Eye (tissue), 1 donor: ENCODE measurements at regions not wholly inside any gene's neighbourhood (a gene's known extent, or its start where the extent isn't known, plus 50 kb on each side); places are given as distances from the start of the nearest gene placed in this dataset.
"Not testable (repeated sequence)": the region's sequence is repeated elsewhere in the genome, so short reads cannot be mapped to it uniquely, and the experiment has no call there.

Source experiments
- DNase-seq: peaks from one replicate; pipeline ENCODE4 v3.0.0-alpha.2; 2015

DNA sequence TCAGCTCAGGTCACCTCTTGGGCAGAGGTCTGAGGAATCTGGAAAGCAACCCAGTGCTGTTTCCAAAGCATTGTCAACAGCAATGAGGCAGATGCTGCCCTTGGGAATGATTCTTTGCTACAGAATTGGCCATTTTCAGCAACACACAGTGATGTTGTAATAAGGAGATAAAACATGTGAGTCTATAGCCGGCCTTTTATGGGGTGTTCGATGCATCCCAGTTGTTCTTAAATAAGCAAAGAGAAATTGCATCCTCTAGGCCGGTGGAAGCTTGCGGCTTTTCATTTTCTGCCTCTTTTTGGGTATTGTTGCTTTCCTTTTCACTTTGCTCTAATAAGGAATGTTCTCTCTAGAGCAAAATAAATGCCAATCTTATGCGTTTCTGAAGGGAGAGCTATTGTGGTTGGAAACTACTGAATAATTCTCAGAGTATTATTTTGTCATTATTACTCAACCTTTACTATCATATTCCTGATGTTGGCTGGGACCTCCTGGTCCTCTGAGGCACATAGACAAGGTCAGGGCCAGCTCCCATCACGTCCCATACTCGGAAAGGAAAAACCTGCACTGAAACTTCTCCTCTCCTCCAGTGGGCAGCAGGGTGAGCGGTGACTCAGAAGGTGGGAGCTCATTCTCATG lies 214.2 kb downstream of the CDH26 start:
- DNase-seq: no peak

DNA sequence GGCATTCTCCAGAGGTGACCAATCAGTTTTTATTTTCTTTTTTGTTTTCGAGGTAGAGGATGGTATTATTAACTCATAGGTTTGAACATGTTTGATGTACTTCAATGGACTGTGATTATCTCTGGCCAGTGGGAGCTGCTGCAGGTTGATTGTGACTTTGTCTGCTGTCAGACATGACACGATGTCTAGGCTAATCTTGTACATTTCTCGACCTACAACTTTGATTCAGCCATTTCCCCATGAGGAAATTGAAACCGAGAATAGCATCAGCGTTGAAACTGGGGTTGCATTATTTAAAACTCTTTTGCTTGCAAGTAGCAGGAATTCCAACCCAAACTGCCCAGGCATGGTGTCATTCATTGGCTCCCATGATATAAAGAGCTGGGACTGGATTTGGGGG lies 218.9 kb downstream of the CDH26 start:
- DNase-seq: no peak

DNA sequence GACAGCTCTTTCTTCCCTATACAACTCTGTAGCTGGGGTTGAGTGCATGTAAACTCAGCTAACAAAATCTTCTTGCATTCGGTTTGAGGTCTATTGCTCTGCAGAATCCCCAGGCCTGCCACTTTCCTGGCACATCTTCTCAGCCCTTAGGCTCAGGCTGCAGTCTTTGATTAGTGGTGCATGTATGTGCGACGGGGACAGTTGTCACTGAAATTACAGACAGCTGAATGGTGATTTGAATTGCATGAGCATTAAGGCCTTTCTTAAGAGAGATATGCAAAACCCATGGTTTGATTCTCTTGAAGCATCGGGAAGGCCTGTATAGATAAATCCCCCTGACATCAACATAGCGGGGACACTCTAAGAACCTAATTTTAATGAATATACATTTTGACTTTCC lies 222.8 kb downstream of the CDH26 start:
- no peak for DNase-seq

DNA sequence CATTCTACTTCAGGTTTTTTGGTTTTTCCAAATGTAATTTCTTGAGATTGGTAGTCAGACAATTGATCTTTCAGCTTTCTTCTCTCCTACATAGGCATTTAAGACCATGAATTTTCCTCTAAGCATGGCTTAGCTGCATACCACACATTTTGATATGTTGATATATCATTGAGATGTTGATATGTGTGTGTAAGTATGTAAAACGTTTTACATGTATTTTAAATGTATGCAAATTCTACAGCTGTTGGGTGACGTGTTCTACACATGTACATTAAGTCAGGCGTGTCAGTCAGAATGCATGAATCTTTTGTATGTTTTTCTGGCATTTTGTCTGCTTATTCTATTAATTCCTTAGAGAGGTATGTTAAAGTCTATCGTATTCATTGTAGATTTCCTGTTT lies 228.2 kb downstream of the CDH26 start:
- no peak for DNase-seq

DNA sequence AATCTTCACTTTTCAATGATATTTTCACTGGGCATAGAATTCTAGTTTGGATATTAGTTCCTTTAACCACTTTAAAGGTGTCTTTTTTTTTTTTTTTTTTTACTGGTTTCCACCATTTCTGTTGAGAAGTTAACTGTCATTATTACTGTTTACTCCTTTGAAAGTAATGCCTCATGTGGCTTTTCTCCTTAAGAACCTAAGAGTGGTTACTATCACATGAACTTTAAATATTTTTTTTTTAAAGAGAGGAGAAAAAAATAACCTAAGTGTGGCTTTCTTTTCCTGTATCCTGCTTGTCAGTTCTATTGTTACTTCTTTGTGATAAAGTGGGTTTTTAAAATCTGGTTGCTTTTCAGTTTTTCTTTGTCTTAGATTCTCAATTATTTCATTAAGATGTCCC lies 229.5 kb downstream of the CDH26 start:
- DNase-seq: no peak

DNA sequence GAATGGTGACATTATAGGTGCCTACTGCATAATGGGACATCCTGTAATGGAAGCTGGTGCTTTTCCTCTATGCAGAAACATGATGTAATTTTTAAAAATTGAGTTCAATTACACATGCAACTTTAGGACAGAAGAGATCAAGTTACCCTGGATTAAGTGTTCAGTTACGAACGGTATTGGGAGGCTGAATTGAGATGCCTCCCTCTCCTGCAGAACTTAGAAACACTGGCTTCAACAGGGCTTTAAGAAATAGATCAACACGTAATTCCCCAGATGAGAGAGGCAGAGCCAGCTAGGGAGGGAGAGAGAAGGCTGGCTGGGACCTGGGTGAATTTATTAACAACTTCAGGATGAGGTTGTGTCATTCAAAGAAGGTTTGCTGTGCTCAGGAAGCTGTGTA lies 232.8 kb downstream of the CDH26 start:
- DNase-seq: no peak

DNA sequence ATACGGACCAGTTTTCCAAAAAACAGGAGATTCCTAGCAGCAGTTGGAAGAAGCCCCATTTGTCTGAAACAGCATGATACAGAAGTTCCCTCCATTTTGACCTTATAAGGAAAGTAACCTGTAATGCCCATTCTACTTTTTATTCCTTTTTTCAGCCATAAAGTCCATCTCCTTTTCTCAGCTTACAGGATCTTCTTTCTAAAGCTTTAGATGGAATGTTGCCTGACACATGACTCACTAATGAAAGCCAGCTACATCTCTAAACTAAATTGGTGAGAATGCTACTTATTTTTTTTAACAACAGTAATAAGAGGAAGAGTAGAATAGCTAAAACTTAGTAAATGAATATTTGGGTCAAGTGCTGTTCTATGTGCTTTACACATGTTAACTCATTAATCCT lies 234.1 kb downstream of the CDH26 start:
- no peak for DNase-seq

DNA sequence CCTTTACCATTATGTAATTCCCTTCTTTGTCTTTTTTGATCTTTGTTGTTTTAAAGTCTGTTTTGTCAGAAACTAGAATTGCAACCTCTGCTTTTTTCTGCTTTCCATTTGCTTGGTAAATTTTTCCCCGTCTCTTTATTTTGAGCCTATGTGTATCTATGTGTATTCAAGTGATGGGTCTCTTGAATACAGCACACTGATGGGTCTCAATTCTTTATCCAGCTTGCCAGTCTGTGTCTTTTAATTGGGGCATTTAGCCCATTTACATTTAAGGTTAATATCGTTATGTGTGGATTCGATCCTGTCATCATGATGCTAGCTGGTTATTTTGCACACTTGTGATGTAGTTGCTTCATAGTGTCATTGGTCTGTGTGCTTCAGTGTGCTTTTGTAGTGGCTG lies 240.9 kb downstream of the CDH26 start:
- not testable (repeated sequence) for DNase-seq

DNA sequence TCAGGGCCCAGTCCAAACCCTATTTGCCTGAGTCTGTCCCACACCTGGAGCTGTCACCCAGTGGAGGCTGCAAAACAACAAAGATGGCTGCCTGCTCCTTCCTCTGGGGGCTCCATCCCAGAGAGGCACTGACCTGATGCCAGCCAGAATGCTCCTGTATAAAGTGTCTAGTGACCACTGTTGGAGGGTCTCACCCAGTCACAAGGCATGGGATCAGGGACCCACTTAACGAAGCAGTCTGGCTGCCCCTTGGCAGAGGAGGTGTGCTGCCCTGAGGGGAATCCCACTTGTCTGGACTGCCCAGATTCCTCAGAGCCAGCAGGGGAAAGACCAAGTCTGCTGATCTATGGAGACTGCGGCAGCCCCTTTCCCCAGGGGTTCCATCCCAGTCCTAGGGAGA lies 241.6 kb downstream of the CDH26 start:
- no peak for DNase-seq

DNA sequence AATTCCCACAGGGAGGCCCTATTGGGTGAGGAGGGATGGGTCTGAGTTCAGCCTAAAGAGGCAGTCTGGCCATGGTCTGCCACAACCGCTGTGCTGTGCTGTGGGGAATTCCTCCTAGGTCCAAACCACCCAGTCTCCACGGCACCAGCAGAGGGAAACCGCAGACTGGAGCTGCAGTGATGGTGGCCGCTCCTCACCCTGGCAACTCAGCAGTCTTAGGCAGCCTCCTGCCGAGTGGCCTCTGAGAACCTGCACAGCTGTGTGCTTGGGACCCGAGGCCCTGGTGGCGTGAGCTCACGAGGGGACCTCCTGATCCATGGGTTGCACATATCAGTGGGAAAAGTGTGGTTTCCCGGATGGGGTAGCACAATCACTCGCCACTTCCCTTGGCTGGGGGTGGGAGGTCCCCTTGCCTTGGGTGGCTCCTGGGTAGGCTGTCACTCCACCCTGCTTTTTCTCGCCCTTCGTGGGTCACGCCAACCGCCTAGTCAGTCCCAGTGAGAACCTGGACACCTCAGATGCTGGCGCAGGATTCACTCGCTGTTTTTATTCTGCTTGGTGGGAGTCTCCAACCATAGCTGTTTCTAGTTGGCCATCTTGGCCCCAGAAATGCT lies 242.2 kb downstream of the CDH26 start:
- no peak for DNase-seq

DNA sequence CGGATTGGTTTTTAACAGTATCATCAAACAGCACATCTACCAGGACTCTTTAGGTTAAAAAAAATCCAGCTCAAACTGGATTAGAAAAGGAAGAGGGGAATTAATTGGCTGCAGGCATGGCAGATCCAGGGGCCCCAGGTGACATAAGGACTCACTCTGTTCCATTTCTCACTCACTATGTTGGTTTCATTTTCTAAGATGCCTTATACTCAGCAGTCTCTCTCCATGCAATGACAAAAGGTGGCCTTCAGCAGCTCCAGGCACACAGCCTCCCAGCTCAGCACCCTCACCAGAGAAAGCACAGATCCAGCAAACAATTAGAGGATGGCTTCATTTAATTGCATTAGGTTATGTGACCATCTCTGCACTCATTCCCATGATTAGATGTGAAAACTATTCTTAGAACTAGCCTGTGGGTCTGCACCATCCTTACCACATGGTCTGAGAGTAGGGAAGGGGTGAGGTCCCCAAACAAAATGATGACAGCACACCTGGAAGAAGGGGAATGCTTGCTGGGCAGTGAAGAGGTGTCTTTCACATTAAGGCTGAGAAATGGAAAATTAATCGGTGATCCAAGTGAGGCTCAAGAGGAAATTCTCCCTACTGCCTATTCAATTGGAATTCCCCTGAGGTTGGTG lies 243.1 kb downstream of the CDH26 start:
- DNase-seq: peak; percentile 63

DNA sequence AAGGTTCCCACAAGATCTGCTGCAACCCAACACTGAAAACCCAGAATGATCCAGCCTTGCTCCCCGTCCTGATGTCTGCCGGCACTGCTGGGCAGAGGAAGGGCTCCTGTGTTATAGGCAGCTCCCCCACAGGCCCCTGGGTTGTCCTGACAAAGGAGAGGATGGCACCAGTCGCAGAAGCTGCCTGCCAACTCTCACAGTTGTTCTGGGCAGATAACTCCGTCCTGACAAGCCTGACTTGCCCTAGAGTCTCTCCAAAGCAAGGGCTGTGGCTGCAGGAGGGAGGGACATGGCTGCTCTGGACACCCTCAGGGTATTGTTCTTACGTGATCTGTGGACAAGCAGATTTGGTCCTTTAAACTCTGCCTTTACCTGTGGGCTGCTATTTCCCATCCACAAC lies 243.8 kb downstream of the CDH26 start:
- DNase-seq: no peak

DNA sequence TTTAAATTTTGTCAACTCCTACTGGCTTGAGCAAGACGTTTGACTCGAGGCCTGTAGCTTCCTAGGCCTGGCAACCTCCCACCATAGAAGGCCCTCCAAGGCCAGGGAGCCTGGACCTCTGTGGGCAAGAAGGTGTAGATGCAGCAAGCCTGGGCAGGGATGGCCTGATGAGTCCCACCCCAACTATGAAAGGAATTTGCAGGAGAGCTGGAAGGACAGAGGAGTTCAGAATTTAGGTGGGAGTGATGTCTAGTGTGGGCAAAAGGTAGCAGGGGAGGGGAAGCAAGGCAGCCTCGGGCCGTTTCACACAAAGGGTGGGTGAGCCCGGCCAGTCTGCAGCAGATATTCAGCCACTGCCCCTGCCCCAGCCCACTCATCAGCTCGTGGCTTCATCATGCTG lies 245.2 kb downstream of the CDH26 start:
- DNase-seq: no peak

DNA sequence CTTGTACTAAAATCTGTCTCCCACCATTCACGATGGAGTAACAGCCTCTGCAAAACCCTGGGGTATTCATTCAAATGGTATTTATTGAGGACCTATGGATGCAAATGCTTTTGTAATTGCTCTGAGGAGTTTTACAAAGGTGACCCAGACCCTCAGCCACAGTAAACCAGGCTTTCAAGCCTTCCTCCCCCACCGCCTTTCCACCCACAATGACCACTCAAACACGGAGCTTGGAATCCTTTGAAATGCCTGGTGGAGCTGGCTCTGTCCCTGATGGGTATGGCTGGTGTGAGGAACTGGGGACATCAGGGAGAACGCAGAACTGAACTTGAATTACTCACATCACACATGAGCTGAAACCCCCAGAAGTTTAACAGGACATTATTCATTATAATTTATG lies 246.4 kb downstream of the CDH26 start:
- DNase-seq: no peak

DNA sequence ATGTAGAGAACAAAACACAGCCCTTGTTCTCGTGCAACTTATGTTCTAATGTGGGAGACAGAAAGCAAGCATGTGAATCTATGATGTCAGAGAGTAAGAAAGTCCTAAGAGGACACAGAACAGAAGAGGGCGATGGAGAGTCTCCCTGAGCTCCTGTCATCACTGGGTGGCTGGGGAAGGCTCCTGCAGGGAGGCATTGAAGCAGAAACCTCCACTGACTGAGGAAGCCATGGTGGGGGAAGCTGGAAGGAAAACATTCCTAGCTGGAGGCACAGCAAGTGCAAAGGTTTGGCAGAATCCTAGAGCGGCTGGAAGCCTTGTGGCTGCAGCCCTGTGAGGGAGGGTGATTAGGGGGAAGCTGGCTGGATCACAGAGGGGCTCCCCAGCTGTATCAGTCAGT lies 248.0 kb downstream of the CDH26 start:
- peak; percentile 74 for DNase-seq

DNA sequence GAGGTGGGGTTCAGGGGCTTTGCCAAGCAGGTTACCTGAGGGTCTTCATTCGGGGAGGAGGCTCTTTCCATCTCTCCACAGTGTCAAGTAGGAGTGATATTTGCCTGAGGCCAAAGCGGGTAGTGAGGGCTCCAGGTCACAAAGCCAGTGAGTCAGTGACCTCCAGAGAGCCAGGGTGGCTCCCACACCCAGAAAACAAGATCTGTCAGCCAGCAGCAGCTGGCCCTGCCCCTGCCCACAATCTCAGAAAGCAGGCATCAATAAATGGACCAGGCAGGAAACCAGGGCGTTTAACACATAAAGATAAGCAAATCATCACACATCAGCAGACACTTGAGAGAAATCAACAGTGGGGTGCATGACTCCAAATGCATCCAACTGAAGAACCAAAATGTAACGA lies 250.8 kb downstream of the CDH26 start:
- no peak for DNase-seq

DNA sequence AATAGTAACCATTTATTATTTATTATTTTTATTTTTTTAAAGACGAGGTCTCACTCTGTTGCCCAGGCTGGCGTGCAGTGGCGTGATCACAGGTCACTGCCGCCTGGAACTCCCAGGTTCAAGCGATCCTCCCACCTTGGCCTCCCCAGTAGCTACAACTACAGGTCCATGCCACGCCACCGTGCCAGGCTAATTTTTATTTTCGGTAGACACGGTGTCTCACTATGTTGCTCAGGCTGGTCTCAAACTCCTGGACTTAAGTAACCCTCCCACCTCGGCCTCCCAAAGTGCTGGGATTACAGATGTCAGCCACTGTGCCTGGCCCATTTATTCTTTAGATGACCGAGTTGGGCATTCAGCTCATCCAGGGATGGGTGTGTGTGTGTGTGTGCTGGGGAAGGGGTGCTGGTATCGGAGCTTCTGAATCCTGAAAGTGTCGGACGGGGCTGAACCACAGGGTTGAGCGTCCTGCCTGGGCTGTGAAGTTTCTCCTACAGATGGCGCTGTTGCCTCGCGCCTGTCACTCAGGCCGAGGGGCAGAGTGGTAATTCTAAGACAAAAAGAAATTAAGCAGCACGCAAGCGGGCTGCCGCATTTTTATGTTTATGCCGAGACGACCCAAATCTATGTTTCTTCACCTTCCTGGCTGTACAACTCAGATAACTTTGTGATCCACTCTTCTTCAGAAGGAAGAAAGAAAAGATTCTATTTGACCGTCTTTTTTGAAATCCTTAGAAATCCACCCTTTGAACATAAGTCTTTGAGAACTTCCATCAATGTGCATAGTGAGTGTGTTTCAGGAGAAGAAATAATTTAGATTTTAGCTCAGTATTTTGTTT lies 252.8 kb downstream of the CDH26 start:
- DNase-seq: peak; percentile 89

DNA sequence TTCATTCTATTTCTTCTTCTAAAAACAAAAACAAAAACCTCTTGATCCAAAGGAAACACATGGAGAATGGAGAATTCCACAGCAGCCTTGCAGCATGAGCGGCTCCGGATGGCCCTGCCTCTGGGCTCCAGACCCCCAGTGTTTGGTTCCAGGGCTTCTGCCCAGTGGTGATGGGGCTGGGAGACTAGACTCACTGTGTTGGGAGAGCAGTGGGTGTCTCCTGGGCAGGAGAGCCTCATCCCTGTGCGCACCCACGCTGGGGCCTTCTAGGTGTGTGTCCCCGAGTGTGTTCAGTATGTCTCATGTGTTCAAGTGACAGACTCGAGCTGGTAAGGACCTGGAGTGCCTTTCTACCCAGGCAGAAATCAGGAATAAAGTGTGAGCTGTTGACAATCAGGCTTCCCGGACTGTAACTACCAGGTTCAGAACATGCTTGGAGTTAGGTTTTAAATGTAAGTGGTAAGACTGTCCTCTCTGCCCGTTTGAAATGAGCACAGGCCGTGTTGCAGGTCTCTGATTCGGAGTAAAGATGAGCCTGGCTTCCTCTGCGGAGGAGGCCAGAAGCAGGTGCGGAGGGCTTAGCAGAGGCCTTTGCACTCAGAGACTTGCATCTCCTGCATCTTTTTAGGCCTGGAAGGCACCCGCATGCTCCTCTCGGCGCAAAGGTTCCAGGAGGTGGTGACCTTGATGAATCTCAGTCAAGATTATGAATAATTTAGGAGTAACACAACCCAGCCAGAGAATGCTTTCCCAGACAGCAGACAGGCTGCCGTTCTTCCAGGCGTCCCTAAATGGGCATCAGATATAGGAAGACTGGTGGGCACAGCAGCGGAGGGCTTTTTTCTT lies 253.6 kb downstream of the CDH26 start:
- peak; percentile 46 for DNase-seq

DNA sequence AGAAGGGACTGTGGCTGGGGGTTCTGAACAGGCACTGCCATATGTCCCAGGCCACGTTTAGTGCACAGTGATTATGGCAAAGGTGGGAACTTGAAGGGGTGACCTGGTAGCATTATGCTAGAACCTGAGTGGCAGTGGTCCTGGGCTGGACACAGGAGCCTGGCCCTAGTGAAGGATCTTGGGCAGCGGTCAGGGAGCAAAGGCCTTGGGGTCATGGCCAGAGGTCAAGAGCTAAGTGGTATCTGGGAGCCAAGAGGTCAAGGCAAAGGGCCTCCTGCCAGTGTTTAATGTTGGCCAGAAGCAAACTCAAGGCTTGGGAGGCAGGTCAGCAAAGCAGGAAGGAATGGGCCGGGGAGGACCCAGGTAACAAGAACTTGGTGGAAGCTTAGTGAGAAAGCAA lies 254.5 kb downstream of the CDH26 start:
- DNase-seq: no peak

DNA sequence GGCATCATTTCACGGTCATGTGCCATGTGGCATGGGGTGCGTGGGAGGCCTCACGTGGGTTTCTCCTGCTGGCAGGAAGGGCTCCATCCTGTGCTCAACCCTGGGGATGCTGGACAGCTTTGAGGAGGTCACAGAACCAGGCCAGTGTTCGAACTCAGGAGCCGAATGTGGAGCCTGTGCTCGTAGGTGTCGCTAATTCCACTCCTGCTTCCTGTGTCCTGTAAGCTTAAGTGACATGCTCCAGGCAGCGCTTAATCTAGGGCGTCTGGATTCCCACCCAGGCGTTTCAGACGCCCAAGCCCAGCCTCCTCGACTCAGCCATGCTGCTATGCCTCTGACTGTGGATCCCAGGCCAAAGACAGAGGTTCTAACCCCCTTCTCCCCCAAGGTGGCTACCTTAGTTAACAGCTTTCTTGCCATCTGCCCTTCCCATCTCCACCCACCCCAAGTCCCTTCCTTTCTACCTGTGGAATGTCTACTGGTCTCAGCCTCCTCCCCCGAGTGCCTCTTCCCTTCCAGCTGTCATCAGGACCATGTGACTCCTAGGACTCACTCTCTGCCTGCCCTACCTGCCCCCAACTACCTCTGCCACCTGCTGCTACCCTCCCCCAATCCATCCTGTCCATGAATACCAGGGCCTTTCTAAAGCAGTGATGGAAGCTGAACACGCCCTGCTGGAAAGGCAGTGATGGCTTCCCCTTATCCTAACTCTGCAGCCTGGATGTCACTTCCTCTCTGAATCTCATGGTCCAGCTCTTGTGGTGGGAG lies 255.1 kb downstream of the CDH26 start:
- DNase-seq: no peak

DNA sequence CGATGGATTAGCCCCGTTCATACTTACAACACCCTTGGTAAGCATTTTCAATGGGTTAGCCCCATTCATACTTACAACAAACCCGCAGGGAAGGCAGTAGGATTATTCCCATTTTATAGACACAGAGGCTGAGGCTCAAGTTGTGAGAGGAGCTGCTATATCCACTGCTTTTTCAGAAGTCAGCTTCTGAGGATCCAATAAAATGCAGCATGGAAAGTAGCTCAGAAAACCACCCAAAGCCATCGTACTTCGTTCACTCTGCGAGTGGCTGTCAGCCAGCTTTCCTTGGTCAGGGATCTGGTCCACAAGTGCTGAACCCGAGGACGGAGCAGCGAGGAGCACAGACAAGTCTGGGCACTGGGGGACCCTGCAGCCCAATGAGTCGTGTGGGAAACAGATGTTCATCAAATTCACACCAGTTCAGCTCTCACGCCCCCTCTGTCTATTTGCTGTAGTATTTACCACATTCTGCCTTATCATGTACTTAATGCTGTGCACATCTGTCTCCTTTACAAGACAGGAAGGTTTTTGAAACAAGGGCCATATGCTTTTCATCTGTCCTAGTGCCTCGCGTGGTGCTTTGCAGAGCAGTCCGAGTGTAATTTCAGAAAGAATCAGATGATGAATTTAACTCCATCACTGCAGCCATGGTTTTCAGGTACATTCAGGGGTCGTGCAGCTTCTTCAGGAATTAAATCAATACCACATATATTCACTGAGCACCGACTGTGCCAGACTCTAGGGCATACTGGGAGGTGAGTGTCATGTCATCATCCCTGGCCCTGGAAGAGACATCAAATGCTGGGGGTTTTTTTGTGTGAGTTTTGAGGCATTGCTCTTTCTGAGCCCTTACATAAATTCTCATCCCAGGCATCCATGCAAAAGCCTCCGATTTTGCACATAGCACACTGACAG lies 256.9 kb downstream of the CDH26 start:
- no peak for DNase-seq
